ENCODE measurements at regions not wholly inside any gene's neighbourhood (a gene's known extent, or its start where the extent isn't known, plus 50 kb on each side); places are given as distances from the start of the nearest gene placed in this dataset.
"Not testable (repeated sequence)": the region's sequence is repeated elsewhere in the genome, so short reads cannot be mapped to it uniquely, and the experiment has no call there.

DNA sequence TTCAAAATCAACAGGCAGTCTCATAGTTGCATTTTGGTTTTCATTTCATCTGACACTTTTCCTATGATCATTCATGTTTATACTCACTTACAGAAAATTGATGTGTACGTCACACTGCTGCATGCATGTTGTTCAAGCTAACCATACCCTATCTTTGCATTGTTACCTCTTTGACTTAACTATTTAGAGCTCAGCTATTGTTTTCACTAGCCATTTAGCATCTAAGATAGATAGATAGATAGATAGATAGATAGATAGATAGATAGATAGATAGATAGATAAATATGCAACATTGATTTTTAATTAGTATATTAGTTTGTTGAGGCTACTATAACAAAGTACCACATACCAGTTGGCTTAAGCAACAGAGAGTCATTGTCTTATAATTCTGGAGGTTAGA, 649.5 kb upstream of the KCND2 start:
- H3K9me2 ChIP-seq (ENCODE audit: insufficient read depth, low read length), result no peaks in the 10 kb centered on the region
- no peak overlapping the region for H3K9ac ChIP-seq (ENCODE audit: low read length)
- H4K20me1 ChIP-seq (ENCODE audit: insufficient read depth), result no peaks in the 10 kb centered on the region
- no peaks in the 10 kb centered on the region for H3K36me3 ChIP-seq (ENCODE audit: insufficient read depth, low read length)
- no peaks in the 10 kb centered on the region for H3K79me2 ChIP-seq (replicated peaks; ENCODE audit: insufficient read depth, low read length)
- no peak overlapping the region for H3K27ac ChIP-seq (ENCODE audit: low read length)
- no peaks in the 10 kb centered on the region for H3K9me3 ChIP-seq (ENCODE audit: low read length)
- no peak overlapping the region for H2AFZ ChIP-seq (ENCODE audit: low read depth, low read length)
- no peaks in the 10 kb centered on the region for H3F3A ChIP-seq (ENCODE audit: insufficient read depth, low read length, poor library complexity, severe bottlenecking)
- H3K4me3 ChIP-seq (ENCODE audit: low read length), result no peak overlapping the region
- H3K27me3 ChIP-seq (ENCODE audit: insufficient read depth, low read depth, low read length), result no peaks in the 10 kb centered on the region
- no peak overlapping the region for H3K4me2 ChIP-seq (ENCODE audit: low read length)
- TF ChIP-seq TAF1 (IDR thresholded peaks at IDR 0.05; ENCODE audit: low read depth), result no peak
- TF ChIP-seq MXI1 (conservative IDR thresholded peaks at IDR 0.05; ENCODE audit: poor library complexity, severe bottlenecking), result no peak
- TF ChIP-seq, protein P1, sequence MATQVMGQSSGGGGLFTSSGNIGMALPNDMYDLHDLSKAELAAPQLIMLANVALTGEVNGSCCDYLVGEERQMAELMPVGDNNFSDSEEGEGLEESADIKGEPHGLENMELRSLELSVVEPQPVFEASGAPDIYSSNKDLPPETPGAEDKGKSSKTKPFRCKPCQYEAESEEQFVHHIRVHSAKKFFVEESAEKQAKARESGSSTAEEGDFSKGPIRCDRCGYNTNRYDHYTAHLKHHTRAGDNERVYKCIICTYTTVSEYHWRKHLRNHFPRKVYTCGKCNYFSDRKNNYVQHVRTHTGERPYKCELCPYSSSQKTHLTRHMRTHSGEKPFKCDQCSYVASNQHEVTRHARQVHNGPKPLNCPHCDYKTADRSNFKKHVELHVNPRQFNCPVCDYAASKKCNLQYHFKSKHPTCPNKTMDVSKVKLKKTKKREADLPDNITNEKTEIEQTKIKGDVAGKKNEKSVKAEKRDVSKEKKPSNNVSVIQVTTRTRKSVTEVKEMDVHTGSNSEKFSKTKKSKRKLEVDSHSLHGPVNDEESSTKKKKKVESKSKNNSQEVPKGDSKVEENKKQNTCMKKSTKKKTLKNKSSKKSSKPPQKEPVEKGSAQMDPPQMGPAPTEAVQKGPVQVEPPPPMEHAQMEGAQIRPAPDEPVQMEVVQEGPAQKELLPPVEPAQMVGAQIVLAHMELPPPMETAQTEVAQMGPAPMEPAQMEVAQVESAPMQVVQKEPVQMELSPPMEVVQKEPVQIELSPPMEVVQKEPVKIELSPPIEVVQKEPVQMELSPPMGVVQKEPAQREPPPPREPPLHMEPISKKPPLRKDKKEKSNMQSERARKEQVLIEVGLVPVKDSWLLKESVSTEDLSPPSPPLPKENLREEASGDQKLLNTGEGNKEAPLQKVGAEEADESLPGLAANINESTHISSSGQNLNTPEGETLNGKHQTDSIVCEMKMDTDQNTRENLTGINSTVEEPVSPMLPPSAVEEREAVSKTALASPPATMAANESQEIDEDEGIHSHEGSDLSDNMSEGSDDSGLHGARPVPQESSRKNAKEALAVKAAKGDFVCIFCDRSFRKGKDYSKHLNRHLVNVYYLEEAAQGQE (IDR thresholded peaks at IDR 0.05; ENCODE audit: borderline replicate concordance), result no peak
- TF ChIP-seq EP300 (conservative IDR thresholded peaks at IDR 0.05; ENCODE audit: poor library complexity, severe bottlenecking), result no peak
- no peak for TF ChIP-seq POLR2AphosphoS5 (IDR thresholded peaks at IDR 0.05)
- TF ChIP-seq EZH2 (IDR thresholded peaks at IDR 0.05; ENCODE audit: borderline replicate concordance, insufficient read depth, low read length, poor library complexity, severe bottlenecking), result no peak

DNA sequence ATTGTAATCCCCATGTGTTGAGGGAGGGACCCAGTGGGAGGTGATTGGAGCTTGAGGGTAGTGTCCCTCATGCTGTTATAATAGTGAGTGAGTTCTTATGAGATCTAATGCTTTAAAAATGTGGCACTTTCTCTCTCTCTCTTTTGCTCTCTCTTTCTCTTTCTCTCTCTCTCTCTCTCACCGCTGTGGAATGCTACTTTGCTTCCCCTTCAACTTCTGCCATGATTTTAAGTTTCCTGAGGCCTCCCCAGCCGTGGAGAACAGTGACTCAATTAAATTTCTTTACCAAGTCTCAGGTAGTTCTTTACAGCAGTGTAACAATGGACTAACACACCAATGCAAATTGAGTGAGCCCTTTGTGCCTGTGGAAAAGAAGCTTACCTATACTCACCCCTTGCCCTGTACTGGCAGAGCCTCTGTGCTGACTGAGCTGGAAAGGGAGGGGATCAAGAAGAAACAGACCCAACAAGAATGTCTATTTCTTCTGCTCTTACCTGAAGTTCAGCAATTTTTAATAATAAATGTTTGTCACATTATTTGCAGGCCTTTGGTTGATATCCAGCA, 642.5 kb upstream of the KCND2 start:
- no peaks in the 10 kb centered on the region for H3K9me3 ChIP-seq (ENCODE audit: low read length)
- H3K9me2 ChIP-seq (ENCODE audit: insufficient read depth, low read length), result no peaks in the 10 kb centered on the region
- no peaks in the 10 kb centered on the region for H3K27me3 ChIP-seq (ENCODE audit: insufficient read depth, low read depth, low read length)
- H3K4me3 ChIP-seq (ENCODE audit: low read length), result no peak overlapping the region
- no peaks in the 10 kb centered on the region for H3K79me2 ChIP-seq (replicated peaks; ENCODE audit: insufficient read depth, low read length)
- no peak overlapping the region for H3K9ac ChIP-seq (ENCODE audit: low read length)
- TF ChIP-seq EP300 (conservative IDR thresholded peaks at IDR 0.05; ENCODE audit: poor library complexity, severe bottlenecking) (no peak), SMC3 (conservative IDR thresholded peaks at IDR 0.05; ENCODE audit: poor library complexity) (no peak), RAD21 (conservative IDR thresholded peaks at IDR 0.05) (no peak), EZH2 (IDR thresholded peaks at IDR 0.05; ENCODE audit: borderline replicate concordance, insufficient read depth, low read length, poor library complexity, severe bottlenecking) (no peak), TAF1 (IDR thresholded peaks at IDR 0.05; ENCODE audit: low read depth) (no peak), MXI1 (conservative IDR thresholded peaks at IDR 0.05; ENCODE audit: poor library complexity, severe bottlenecking) (no peak), POLR2AphosphoS5 (IDR thresholded peaks at IDR 0.05) (no peak)
- TF ChIP-seq, protein P1 (IDR thresholded peaks at IDR 0.05; ENCODE audit: borderline replicate concordance), result no peak
- TF ChIP-seq, protein P2, sequence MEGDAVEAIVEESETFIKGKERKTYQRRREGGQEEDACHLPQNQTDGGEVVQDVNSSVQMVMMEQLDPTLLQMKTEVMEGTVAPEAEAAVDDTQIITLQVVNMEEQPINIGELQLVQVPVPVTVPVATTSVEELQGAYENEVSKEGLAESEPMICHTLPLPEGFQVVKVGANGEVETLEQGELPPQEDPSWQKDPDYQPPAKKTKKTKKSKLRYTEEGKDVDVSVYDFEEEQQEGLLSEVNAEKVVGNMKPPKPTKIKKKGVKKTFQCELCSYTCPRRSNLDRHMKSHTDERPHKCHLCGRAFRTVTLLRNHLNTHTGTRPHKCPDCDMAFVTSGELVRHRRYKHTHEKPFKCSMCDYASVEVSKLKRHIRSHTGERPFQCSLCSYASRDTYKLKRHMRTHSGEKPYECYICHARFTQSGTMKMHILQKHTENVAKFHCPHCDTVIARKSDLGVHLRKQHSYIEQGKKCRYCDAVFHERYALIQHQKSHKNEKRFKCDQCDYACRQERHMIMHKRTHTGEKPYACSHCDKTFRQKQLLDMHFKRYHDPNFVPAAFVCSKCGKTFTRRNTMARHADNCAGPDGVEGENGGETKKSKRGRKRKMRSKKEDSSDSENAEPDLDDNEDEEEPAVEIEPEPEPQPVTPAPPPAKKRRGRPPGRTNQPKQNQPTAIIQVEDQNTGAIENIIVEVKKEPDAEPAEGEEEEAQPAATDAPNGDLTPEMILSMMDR (IDR thresholded peaks at IDR 0.05; ENCODE audit: poor library complexity, severe bottlenecking), result no peak
- H3K4me2 ChIP-seq (ENCODE audit: low read length), result no peak overlapping the region
- no peaks in the 10 kb centered on the region for H3K36me3 ChIP-seq (ENCODE audit: insufficient read depth, low read length)
- H2AFZ ChIP-seq (ENCODE audit: low read depth, low read length), result no peak overlapping the region
- no peaks in the 10 kb centered on the region for H3F3A ChIP-seq (ENCODE audit: insufficient read depth, low read length, poor library complexity, severe bottlenecking)
- no peaks in the 10 kb centered on the region for H4K20me1 ChIP-seq (ENCODE audit: insufficient read depth)
- no peak overlapping the region for H3K27ac ChIP-seq (ENCODE audit: low read length)

DNA sequence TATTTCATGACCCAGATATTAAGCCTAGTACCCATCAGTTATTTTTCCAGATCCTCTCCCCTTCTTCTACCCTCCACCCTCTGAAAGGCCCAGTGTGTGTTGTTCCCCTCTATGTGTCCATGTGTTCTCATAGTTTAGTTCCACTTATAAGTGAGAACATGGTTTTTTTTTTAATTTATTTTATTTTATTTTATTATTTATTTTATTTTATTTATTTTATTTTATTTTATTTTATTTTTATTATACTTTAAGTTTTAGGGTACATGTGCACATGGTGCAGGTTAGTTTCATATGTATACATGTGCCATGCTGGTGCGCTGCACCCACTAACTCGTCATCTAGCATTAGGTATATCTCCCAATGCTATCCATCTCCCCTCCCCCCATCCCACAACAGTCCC, 639.2 kb upstream of the KCND2 start:
- H3K9me2 ChIP-seq (ENCODE audit: insufficient read depth, low read length); H3K9ac ChIP-seq (ENCODE audit: low read length); H4K20me1 ChIP-seq (ENCODE audit: insufficient read depth); H3K27me3 ChIP-seq (ENCODE audit: insufficient read depth, low read depth, low read length); H3K36me3 ChIP-seq (ENCODE audit: insufficient read depth, low read length); H3K79me2 ChIP-seq (replicated peaks; ENCODE audit: insufficient read depth, low read length); H3K4me2 ChIP-seq (ENCODE audit: low read length); H2AFZ ChIP-seq (ENCODE audit: low read depth, low read length); H3K9me3 ChIP-seq (ENCODE audit: low read length); H3F3A ChIP-seq (ENCODE audit: insufficient read depth, low read length, poor library complexity, severe bottlenecking); H3K4me3 ChIP-seq (ENCODE audit: low read length); H3K27ac ChIP-seq (ENCODE audit: low read length): not testable (repeated sequence)

Measured in neural cell (in vitro differentiated cells).